Vagina (tissue), 2 donors: ENCODE measurements at regions not wholly inside any gene's neighbourhood (a gene's known extent, or its start where the extent isn't known, plus 50 kb on each side); places are given as distances from the start of the nearest gene placed in this dataset.
"Not testable (repeated sequence)": the region's sequence is repeated elsewhere in the genome, so short reads cannot be mapped to it uniquely, and the experiment has no call there.

ENCODE experiments used
- DNase-seq, 2 donors: peaks; one replicate each; pipeline ENCODE4 v3.0.0-alpha.2; 2017; ENCODE audit errors: extremely low spot score in 2 of 2
- H3K27ac ChIP-seq: fragments of 200-600 bp; sonication (generic); one replicate; pipeline ENCODE4 v1.5.1; 2019
- H3K27me3 ChIP-seq: fragments of 200-600 bp; sonication (generic); one replicate; pipeline ENCODE4 v1.5.1; 2019
- H3K36me3 ChIP-seq, 2 donors: fragments of 200-600 bp; sonication (generic); one replicate each; pipeline ENCODE4 v1.5.1; 2017 to 2019
- H3K4me1 ChIP-seq: fragments of 200-600 bp; sonication (generic); one replicate; pipeline ENCODE4 v1.5.1; 2019
- H3K4me3 ChIP-seq, 2 donors: fragments of 200-600 bp; sonication (generic); 1 replicate in 1 of 2; 2 replicates in 1 of 2; pipeline ENCODE4 v1.5.1; 2016 to 2019
- H3K9me3 ChIP-seq: fragments of 200-600 bp; sonication (generic); one replicate; pipeline ENCODE4 v1.5.1; 2019
- CTCF ChIP-seq, 3 experiments: fragments of 450-650 bp in 2 of 3; fragments of 200-600 bp in 1 of 3; sonication (generic) in 1 of 3; IDR thresholded peaks; one replicate each; pipeline ENCODE4 v1.5.1; 2017 to 2019; ENCODE audit warnings: antibody characterized with exemption in 3 of 3, mild to moderate bottlenecking in 2 of 3, moderate library complexity in 2 of 3
- POLR2A ChIP-seq, 2 donors: fragments of 450-650 bp; IDR thresholded peaks; one replicate each; pipeline ENCODE4 v1.6.1; 2017; ENCODE audit warnings: antibody characterized with exemption in 2 of 2, mild to moderate bottlenecking in 2 of 2, moderate library complexity in 2 of 2
- POLR2AphosphoS5 ChIP-seq, 2 donors: sonication (generic); formaldehyde crosslinking; IDR thresholded peaks; one replicate each; pipeline ENCODE4 v1.9.0; 2017; ENCODE audit warnings: antibody characterized with exemption in 2 of 2, mild to moderate bottlenecking in 2 of 2, low read depth in 1 of 2; ENCODE audit not compliant: insufficient read depth in 1 of 2
- intact Hi-C: fragments of 100-400 bp; cut with DNase I; formaldehyde crosslinking; loops from one replicate; pipeline ENCODE4 v1.15.1; 2023

DNA sequence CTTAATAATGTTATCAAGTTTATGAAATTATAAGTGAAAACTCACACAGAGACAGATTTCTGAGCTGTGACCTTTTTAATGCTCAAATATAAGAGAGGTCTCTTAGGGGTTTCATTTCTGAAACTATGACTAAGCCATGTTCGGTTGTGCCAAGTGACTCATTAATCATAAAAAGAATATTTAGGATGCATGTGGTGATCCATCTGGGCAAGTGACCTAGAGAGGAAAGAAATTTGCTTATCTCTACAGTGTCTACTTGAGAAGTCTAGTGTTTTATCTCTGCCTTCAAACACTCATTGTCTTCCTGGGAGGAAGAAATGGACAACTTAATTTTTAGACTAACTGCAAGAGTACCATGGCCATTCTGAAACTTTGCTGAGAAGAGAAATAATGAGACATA is 545.3 kb upstream of the GRID2 start:
- H3K36me3 ChIP-seq: no peaks in the 10 kb centered on the region
- intact Hi-C loops: no loop called here

DNA sequence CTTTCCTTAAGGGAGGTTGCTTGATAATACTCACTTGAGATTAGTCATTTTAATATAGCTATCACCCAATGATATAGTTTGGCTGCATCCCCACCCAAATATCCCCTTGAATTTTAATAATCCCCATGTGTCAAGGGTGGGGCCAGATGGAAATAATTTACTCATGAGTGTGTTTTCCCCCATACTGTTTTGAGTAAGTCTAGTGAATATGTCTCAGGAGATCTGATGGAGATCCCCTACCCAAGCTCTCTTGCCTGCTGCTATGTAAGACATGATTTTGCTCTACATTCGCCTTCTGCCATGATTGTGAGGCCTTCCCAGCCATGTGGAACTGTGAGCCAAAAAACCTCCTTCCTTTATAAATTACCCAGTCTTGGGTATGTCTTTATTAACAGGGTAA is 539.7 kb upstream of the GRID2 start:
- Histone ChIP-seq H3K4me1 (no peaks in the 10 kb centered on the region), H3K9me3 (no peaks in the 10 kb centered on the region), H3K27ac (no peak overlapping the region), H3K27me3 (no peaks in the 10 kb centered on the region), H3K4me3 (no peak overlapping the region), H3K36me3 (no peaks in the 10 kb centered on the region)
- DNase-seq: no peak
- intact Hi-C loops: no loop called here
- TF ChIP-seq POLR2A (IDR thresholded peaks at IDR 0.05) (no peak), CTCF (IDR thresholded peaks at IDR 0.05) (no peak), POLR2AphosphoS5 (IDR thresholded peaks at IDR 0.05; ENCODE audit: insufficient read depth in 1 of 2, low read depth in 1 of 2) (no peak)

More for the DNA sequence above, 545.3 kb upstream of the GRID2 start:
- no peaks in the 10 kb centered on the region for H3K9me3 ChIP-seq
- no peak overlapping the region for H3K27ac ChIP-seq
- no peaks in the 10 kb centered on the region for H3K4me1 ChIP-seq
- TF ChIP-seq POLR2A (IDR thresholded peaks at IDR 0.05) (no peak), POLR2AphosphoS5 (IDR thresholded peaks at IDR 0.05; ENCODE audit: insufficient read depth in 1 of 2, low read depth in 1 of 2) (no peak), CTCF (IDR thresholded peaks at IDR 0.05) (no peak)
- no peak for DNase-seq
- no peak overlapping the region for H3K4me3 ChIP-seq
- H3K27me3 ChIP-seq: no peaks in the 10 kb centered on the region

- no peak for TF ChIP-seq CTCF (IDR thresholded peaks at IDR 0.05)
- no peak for TF ChIP-seq POLR2AphosphoS5 (IDR thresholded peaks at IDR 0.05; ENCODE audit: insufficient read depth in 1 of 2, low read depth in 1 of 2)
- TF ChIP-seq POLR2A (IDR thresholded peaks at IDR 0.05): no peak
- H3K4me1 ChIP-seq: no peaks in the 10 kb centered on the region
- no peaks in the 10 kb centered on the region for H3K27me3 ChIP-seq
- intact Hi-C loops: no loop called here
- H3K9me3 ChIP-seq: no peaks in the 10 kb centered on the region
- H3K27ac ChIP-seq: no peak overlapping the region
- no peak overlapping the region for H3K4me3 ChIP-seq
- no peaks in the 10 kb centered on the region for H3K36me3 ChIP-seq
- no peak for DNase-seq
Measured at GRCh38 chr4:91769912-91770311, 533.9 kb upstream of the GRID2 start.

DNA sequence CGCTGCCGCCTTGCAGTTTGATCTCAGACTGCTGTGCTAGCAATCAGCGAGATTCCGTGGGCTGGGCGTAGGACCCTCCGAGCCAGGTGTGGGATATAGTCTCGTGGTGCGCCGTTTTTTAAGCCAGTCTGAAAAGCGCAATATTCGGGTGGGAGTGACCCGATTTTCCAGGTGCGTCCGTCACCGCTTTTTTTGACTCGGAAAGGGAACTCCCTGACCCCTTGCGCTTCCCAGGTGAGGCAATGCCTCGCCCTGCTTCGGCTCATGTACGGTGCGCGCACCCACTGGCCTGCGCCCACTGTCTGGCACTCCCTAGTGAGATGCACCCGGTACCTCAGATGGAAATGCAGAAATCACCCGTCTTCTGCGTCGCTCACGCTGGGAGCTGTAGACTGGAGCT is 512.1 kb upstream of the GRID2 start:
- DNase-seq, H3K27ac ChIP-seq, intact Hi-C loops, H3K27me3 ChIP-seq, H3K9me3 ChIP-seq, H3K4me1 ChIP-seq, H3K36me3 ChIP-seq: not testable (repeated sequence)
- peak overlapping the region in 1 of 2 donors; percentile 22 for H3K4me3 ChIP-seq

DNA sequence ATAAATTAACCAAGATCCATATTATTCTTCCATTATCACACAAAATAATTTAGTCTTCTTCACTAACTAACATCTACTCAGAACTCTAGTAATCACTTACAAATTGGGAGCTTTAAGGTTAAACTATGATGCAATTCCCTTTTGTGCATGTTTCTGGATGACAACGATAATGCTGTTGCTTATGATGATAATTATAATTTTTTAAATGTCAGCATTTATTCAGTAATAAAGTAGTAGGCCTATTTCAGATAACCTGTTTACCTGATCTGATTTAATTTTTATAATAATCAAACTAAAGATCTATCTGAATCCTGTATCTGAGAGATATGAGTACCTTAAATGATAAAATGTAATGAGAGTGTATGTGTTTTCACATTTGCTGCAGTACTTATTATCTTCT is 507.8 kb upstream of the GRID2 start:
- no peaks in the 10 kb centered on the region for H3K4me1 ChIP-seq
- TF ChIP-seq POLR2AphosphoS5 (IDR thresholded peaks at IDR 0.05; ENCODE audit: insufficient read depth in 1 of 2, low read depth in 1 of 2) (no peak), CTCF (IDR thresholded peaks at IDR 0.05) (no peak), POLR2A (IDR thresholded peaks at IDR 0.05) (no peak)
- DNase-seq: no peak
- no peak overlapping the region for H3K4me3 ChIP-seq
- H3K36me3 ChIP-seq: no peaks in the 10 kb centered on the region
- intact Hi-C loops: no loop called here
- H3K9me3 ChIP-seq: no peaks in the 10 kb centered on the region
- H3K27me3 ChIP-seq: no peaks in the 10 kb centered on the region
- H3K27ac ChIP-seq: no peak overlapping the region

GRCh38 chr4:91812319-91812718 is 491.4 kb upstream of the GRID2 start:
- Histone ChIP-seq H3K4me1 (no peaks in the 10 kb centered on the region), H3K9me3 (no peaks in the 10 kb centered on the region), H3K4me3 (no peak overlapping the region), H3K27me3 (no peaks in the 10 kb centered on the region), H3K36me3 (no peaks in the 10 kb centered on the region), H3K27ac (no peak overlapping the region)
- DNase-seq: no peak
- intact Hi-C loops: no loop called here
- TF ChIP-seq POLR2A (IDR thresholded peaks at IDR 0.05) (no peak), CTCF (IDR thresholded peaks at IDR 0.05) (no peak), POLR2AphosphoS5 (IDR thresholded peaks at IDR 0.05; ENCODE audit: insufficient read depth in 1 of 2, low read depth in 1 of 2) (no peak)
